ENCODE measurements at regions not wholly inside any gene's neighbourhood (a gene's known extent, or its start where the extent isn't known, plus 50 kb on each side); places are given as distances from the start of the nearest gene placed in this dataset.
"Not testable (repeated sequence)": the region's sequence is repeated elsewhere in the genome, so short reads cannot be mapped to it uniquely, and the experiment has no call there.

DNA sequence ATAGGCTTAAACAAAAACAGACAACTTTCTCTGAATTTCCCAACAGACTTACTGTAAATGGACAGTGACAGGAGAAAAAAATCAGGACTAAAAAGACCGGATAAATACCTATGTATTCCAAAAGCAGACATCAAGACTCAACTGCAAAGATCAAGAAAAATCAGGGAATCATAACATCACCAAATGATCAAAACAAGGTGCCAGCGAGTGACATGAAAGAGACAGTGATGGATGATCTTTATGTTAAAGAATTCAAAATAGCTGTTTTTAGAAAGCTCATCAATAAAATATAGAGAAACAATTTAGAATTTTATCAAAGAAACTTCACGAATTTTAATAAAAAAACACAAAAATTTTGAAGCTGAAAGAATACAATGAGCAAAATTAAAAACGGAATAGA lies 952.5 kb upstream of the ATXN7L3B start:
- DNase-seq = no peak

DNA sequence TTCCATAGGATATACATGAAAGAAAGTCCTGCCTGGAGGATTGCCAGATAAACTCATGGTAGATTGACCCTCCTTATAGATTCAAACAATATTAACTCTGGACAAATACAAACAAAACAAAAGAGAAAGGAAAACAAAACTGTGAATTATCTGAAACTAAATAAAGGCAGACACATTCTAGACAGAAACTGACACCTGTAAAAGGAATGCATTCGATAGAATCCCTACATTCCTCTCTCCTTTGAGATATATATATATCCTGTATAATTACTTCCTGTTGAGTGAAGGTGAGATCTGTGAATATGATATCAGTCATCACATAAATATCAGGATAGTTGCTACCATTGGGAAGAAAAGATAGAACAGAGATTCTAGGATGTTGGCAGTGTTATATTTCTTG lies 948.4 kb upstream of the ATXN7L3B start:
- DNase-seq = no peak

DNA sequence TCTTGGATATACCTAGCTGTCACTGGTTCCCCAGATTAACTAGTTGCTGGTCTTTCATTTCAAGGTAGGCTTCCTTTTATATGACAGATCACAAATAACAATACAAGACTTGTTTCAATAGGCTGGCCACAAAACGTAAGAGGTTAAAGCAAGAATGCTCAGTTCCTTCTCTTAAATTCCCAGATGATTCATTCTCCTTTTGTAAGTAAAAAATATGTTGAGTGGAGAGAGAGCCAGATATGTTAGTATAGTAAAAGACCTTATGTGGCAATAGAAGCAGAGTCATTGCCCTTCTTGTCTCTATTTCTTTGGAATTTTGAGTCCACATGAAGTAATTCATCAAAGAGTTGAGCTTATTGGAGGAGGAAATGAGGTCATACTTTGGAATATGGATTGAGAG lies 939.0 kb upstream of the ATXN7L3B start:
- DNase-seq = no peak

DNA sequence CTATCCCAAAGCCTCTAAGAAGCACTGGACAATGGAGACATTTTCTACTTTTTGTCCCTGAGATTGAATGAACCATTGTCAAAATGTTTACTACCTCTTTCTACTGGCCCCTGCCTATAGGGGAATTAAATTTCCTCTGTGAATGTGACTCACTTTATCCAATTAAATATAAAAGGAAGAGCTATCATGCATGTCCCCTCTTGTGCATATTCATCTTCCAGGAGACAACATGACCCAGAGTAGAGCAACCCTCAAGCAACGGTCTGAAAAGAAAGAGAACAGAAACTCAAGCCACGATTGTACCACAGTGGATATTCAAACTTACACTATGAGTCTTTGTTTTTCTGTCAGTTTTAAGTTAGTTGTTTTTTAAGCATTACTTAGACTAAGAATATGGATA lies 938.4 kb upstream of the ATXN7L3B start:
- no peak for DNase-seq

DNA sequence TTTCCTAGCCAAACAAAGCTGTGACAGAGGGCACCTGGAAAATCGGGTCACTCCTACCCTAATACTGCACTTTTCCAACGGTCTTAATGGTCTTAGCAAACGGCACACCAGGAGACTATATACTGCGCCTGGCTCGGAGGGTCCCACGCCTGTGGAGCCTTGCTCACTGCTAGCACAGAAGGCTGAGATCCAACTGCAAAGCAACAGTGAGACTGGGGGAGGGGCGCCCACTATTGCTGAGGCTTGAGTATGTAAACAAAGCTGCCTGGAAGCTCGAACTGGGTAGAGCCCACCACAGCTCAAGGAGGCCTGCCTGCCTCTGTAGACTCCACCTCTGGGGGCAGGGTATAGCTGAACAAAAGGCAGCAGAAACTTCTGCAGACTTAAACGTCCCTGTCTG lies 931.7 kb upstream of the ATXN7L3B start:
- not testable (repeated sequence) for DNase-seq

DNA sequence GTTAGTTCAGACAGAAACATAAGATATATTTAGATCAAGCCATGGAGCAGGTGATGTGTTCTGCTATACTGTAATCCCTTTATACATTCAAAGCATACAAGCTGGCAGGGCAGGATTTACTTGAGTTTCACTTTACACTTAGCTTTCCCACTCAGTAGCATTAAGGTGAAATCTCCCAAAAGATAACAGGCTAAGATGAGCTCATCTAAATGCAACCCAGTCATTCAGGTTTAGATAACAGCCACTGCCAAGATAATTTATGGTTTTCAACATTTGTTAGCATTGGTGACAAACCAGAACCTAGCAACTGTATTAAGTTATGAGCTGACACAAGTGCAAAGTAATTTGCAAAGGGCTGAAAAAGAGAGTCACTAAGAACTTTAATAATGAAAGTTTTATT lies 925.1 kb upstream of the ATXN7L3B start:
- no peak for DNase-seq

DNA sequence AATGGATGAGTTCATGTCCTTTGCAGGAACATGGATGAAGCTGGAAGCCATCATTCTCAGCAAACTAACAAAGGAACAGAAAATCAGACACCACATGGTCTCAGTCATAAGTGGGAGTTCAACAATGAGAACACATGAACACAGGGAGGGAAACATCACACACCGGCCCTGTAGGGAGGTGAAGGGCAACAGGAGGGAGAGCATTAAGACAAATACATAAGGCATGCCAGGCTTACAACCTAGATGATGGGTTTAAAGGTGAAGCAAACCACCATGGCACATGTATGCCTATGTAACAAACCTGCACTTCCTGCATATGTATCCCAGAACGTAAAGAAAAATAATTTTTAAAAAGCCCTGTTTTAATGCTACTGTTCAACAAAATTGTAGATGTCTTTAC lies 914.2 kb upstream of the ATXN7L3B start:
- DNase-seq = no peak

DNA sequence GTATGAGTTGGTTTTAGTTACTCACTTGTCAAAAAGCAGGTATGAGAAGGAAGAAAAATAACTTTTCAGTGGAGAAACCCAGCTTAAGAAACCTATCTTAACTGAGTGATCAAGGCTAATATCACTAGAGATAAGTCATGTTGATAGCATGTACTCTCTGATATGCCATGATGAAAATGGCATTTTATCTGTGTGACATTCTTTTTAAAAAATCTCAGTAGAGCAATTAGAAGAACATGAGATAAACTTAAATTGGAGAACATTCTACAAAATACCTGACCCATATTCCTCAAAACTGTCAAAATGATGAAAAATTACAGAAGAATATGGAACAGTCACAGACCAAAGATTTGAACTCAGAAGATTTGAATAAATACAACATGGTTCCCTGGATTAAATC lies 912.4 kb upstream of the ATXN7L3B start:
- DNase-seq = no peak

DNA sequence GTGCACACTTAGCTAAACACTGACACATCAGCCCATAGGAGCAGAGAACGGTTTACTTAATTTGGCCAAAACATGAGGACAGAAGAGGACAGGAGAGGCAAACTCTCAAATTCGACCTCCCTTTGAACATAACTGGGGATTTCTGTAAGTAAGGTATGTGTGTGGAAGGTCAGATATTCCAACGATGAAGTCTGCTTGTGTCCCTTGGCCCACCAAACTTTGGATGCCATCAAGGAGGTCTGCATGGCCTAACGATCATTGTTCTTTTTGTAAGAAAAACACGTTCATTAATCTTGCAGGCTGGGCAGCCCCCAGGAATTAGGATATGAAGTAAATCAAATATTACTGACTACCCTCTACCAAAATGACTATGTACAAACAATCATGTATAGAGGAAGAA lies 908.5 kb upstream of the ATXN7L3B start:
- no peak for DNase-seq

DNA sequence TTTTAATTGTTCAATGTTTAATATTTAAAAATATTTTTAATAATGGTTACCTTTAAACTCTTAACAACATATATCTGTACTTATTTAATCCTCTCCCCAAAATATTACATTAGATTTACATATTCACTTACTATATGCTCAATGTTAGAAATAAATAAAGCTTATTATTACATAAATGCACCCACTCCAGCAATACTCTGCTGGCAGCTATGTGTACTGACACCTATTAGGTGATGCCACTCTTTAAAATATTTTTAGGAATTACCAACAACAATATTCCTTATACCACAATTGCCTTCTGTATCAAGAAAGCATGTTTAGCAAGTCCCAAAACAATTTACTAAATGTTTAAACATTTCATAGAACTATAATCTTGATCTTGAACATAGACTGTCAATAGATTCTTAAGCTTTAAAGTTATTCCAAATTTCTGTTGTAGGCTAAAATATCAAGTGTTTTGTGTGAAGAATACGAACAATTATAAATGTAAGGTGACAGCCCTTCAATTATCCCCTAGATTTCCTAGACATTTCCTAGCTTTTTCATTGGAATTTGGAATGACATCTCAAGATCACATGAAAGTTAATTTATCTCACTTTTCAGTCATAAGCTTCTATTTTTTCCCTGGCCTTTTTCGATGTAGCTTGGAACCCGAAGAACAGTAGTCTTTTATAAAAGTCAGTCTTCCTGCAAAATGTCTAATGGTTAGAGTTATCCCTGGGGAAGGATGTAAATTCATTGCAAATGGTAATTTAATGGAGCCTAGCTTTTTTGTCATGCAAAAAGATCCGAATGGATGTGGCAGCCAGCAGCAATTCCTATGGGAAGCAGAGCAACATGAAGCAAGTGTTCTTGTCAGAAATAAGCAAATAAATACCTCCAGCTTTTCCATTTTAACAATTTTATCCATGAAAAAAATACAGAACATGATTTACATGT lies 907.5 kb upstream of the ATXN7L3B start:
- no peak for DNase-seq

DNA sequence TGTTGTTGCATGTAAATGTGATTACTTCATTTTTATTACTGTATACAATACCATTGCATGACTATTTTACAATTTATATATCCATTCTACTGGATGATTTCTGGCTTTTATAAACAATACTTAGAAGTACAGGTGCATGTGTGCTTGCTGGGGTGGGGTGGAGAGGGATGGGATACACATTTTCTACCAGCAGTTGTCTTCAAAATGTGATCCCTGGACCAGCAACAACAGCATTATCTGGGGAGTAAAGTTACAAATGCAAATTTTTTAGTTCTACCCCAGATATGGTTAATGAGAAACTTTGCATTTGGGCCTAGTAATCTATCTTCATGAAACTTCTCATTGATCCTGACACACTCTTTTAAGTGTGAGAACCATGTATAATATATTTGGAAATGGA lies 905.4 kb upstream of the ATXN7L3B start:
- DNase-seq = no peak

DNA sequence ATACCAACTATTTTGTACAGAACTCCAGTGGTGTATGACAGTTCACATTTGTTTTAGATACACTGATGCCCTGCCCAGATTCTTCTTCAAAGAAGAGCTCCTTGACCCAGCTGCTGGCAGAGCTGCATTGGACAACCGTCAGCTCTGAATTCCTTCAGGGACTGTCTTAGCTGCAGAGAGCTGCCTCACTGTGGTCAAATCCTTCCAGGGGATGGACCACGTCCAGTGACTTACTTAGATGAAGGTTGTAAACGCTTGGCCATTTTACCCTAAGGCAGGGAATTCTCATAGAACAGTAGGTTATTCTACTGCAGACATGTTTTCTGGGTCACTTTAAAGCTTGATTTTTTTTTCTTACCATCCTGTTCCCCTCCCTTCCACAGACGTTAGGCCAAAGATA lies 905.0 kb upstream of the ATXN7L3B start:
- DNase-seq = no peak

DNA sequence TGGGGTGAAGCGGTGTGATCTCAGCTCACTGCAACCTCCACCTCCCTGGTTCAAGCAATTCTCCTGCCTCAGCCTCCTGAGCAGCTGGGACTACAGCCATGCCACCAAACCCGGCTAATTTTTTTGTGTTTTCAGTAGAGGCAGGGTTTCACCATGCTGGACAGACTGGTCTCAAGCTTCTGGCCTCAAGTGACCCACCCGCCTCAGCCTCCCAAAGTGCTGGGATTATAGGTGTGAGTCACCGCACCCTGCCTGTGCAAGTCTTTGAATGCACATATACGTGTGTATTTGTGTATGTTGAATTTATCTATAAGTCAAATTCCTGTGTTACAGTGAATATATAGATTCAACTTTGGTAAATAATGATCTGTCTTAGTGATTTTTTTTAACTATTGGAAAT lies 898.2 kb upstream of the ATXN7L3B start:
- not testable (repeated sequence) for DNase-seq

DNA sequence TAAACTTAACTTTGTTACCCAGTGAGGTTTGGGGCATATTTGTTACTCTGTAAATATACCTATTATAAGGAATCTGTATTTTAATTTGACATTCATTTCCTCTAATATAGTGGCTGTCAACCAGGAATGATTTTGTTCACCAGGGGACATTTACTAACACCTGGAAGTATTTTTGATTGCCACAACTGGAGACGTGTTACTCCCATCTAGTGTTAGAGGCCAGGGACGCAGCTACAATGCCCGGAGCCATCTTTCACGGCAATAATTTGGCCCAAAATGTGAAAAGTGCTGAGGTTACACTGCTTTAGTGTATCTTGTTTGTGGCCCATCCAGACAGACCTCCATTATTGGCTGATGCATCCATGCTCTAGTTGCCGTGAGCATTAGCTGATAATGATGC lies 881.3 kb upstream of the ATXN7L3B start:
- DNase-seq = no peak

DNA sequence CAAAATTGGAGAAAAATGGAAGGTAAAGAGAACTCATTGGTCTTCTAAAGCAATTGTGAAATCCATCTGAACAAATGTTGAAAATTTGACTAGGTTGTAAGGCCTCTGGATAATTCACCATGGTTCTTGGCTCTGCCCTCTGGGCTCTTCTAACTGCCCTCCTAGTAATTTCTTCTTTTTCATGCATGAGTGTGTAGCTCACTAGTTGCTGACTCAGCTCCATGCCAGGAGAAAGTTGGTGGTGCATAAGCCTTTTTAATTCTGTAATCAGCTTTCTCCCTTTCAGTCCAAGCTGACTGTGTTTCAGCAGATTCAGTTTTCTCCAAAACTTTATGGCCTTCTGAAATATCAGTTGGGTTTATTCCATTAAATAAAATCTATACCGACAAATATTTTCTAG lies 877.8 kb upstream of the ATXN7L3B start:
- no peak for DNase-seq

DNA sequence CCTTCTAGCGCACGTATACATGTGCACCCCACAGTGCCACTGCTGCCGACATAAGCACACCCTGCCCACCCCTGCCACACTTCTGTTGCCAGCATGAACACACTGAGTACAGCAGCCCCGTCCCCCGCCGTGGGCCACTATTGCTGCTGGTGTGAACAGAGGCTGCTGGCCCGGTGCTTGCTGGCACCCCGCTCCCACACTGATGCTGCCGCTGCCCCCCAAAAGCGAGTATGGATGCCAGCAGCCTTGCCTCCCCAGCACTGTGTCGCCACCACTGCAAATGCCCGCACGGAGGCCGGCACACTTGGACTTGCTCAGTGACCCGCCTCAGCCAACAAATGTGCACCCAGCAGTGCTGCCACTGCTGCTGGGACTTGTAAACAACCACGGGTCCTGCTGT lies 872.4 kb upstream of the ATXN7L3B start:
- no peak for DNase-seq

DNA sequence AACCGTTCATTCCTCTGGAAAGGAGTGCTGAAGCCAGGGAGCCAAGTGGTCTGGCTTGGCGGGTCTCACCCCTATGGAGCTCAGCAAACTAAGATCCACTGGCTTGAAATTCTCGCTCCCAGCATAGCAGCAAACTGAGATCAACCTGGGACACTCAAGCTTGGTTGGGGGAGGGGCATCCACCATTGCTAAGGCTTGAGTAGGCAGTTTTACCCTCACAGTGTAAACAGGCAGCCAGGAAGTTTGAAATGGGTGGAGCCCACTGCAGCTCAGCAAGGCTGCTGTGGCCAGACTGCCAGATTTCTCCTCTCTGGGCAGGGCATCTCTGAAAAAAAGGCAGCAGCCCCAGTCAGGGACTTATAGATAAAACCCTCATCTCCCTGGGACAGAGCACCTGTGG lies 866.1 kb upstream of the ATXN7L3B start:
- not testable (repeated sequence) for DNase-seq

DNA sequence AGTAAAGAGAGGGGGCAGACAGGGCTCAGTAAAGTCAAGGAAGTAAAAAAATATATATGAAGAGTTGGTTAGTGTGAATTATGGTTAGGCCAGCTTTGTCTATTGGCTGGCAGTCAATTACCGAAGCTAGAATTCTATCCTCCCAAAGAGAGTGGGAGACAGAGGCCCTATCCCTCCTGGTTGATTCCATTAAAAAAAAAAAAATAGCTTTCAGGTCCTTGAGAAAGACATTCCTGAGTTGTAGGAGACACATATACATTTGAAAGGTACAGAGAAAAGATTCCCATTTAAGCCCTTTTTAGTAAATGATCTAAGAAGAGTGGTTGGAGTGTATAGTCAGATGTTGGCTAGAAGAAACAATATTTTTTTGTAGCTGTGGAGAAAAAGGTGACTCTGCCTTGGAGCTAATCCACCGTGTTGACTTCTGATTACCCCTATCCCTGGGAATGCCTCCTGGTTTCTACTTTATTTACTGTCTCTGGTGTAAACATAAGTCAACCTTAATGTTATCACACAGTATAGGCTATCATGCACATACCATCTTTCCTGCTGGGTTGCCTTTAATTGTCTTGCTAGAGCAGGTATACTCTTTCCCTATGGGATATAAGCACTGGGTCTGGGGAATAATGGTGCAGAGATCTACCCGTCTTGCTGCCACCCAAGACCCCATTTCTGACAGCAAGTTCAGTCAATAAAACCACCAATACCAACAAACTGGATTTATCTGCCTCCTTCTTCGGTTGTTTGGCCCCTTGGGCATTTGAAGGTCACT lies 859.9 kb upstream of the ATXN7L3B start:
- DNase-seq = no peak

DNA sequence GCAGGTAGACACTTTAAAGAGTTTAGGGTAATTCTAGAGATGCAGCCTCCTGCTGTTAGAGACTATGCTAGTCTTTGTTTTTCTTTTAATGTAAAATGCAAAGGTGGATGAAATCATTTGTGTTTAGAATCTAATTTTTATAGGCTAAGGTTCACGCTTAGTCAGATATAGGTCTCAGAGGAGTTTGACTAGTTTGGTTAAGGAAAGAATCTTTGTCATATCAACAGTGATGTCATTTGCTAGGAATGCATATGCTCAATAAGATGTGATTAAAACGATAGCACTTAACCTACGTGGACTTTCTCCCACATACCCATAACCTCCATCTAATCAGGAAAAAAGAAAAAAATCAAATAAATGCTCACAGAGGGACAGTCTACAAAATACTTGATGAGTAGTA lies 859.3 kb upstream of the ATXN7L3B start:
- DNase-seq = no peak

DNA sequence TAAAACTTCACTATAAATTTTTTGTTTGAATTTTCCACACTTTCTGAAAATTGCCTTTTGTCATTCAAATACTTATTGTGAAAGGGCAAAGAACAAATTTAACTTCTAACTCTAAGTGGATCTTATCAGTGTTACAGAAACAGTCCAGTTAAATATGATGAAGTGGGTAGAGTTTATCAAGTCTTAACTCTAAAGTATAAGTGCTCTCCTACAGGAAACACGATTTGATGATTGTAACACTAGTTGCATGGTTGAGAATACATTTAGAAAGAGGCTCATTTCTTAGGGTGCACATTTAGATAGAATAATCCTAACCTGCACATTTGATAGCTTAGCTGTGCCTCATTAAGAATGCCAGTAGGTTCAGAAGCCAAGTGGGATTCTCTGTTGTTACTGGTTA lies 838.3 kb upstream of the ATXN7L3B start:
- no peak for DNase-seq

DNA sequence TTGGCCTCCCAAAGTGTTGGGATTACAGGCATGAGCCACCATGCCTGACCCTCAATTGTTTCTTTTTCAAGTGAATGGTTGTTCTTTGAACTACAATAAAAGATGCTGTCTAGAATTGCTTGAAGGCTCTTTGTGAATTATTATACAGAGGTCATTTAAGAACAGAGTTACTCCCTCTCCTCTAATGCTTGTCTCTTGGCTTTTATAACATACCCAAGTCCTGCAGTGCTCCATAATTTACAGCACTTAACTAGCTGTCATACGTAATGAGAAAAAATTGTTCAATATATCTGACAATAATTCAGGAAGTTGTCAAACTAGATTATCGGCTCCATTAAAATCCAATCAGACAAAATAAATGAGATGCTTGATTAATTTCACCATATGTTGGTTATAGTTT lies 823.0 kb upstream of the ATXN7L3B start:
- DNase-seq = no peak

DNA sequence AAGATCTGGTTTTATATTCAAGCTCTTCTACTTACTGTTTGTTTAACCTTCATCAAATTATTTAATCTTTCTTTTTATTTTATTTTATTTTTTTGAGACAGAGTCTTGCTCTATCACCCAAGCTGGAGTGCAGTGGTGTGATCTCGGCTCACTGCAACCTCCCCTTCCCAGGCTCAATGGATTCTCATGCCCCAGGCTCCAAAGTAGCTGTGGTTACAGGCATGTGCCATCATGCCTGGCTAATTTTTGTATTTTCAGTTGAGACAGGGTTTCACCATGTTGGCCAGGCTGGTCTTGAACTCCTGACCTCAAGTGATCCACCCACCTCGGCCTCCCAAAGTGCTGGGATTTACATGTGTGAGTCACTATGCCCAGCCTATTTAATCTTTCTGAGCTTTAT lies 821.5 kb upstream of the ATXN7L3B start:
- DNase-seq = not testable (repeated sequence)

DNA sequence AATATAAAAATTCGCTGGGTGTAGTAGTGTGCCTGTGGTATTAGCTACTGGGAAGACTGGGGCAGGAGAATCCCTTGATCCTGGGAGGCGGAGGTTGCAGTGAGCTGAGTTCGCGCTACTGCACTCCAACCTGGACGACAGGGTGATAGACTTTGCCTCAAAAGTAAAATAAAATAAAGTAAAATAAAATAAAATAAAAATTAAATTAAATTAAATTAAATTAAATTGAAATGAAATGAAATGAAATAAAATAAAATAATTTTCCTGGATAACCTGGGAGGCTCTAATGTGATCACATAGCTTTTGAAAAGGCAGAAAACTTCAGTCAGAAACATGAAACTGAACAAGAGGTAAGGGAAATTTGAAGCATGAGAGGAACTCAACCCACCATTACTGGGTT lies 818.4 kb upstream of the ATXN7L3B start:
- no peak for DNase-seq

DNA sequence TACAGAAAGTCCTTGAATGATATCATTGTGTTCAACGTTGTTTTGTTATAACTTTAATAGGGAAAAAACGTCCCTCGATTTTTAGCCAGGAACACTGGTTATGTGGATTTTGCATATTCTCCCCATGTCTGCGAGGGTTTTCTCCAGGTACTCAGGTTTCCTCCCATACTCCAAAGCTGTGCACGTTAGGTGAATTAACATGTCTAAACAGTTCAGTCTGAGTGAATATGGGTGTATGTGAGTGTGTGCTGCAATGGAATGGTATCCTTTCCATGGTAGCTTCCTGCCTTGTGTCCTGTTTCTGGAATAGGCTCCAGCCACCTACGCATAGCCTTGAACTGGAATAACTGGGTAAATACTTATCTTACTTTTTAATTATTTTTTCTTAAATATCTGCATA lies 810.8 kb upstream of the ATXN7L3B start:
- DNase-seq = no peak

Data from inflammatory macrophage treated with lipopolysaccharide for 4 hours (primary cell).